Naive thymus-derived CD4-positive, alpha-beta T cell (primary cell): ENCODE measurements at regions not wholly inside any gene's neighbourhood (a gene's known extent, or its start where the extent isn't known, plus 50 kb on each side); places are given as distances from the start of the nearest gene placed in this dataset.

Experiments
- ATAC-seq: fragments of 150-1000 bp; cut with Tn5 transposase; 2 replicates; pipeline ENCODE4 v1.10.0; 2021; ENCODE audit warnings: mild to moderate bottlenecking, moderate library complexity
- CTCF ChIA-PET: fragments of 350-600 bp; sonication (Branson Sonifier 250); formaldehyde crosslinking; loops from one replicate; lab custom pipeline; 2021; ENCODE audit warnings: antibody characterized with exemption; lab: Charles Lee
- POLR2A ChIA-PET: fragments of 350-600 bp; sonication (Branson Sonifier 250); formaldehyde crosslinking; loops from one replicate; lab custom pipeline; 2021; ENCODE audit warnings: antibody characterized with exemption, inconsistent platforms; lab: Charles Lee
- DNase-seq, 9 donors: peaks; one replicate each; pipeline versions ENCODE4 v3.0.0 to v3.0.0-alpha.2; 2020 to 2022; ENCODE audit warnings: mixed read lengths in 1 of 9
- H3K27ac ChIP-seq: one replicate; pipeline ENCODE4 v1.7.0; 2013; ENCODE audit warnings: mild to moderate bottlenecking, low read depth, low read length, moderate library complexity
- H3K27me3 ChIP-seq, 2 donors: one replicate each; pipeline ENCODE4 v1.7.0; 2013; ENCODE audit warnings: low read length in 2 of 2, mild to moderate bottlenecking in 2 of 2, moderate library complexity in 2 of 2; ENCODE audit not compliant: control insufficient read depth in 2 of 2, insufficient read depth in 2 of 2
- H3K36me3 ChIP-seq, 3 experiments: 1 replicate in 2 of 3; 2 replicates in 1 of 3; pipeline ENCODE4 v1.7.0; 2013; ENCODE audit warnings: low read length in 3 of 3, mild to moderate bottlenecking in 3 of 3, moderate library complexity in 1 of 3; ENCODE audit not compliant: insufficient read depth in 3 of 3, control insufficient read depth in 2 of 3
- H3K4me1 ChIP-seq, 2 donors: one replicate each; pipeline ENCODE4 v1.7.0; 2013; ENCODE audit warnings: low read length in 2 of 2, mild to moderate bottlenecking in 2 of 2, moderate library complexity in 1 of 2; ENCODE audit not compliant: control insufficient read depth in 2 of 2, insufficient read depth in 2 of 2
- H3K4me3 ChIP-seq: 2 replicates; pipeline ENCODE4 v1.7.0; 2013; ENCODE audit warnings: mild to moderate bottlenecking, low read length
- H3K9me3 ChIP-seq, 3 experiments: 1 replicate in 2 of 3; 2 replicates in 1 of 3; pipeline ENCODE4 v1.7.0; 2013; ENCODE audit warnings: low read length in 3 of 3; ENCODE audit not compliant: control insufficient read depth in 2 of 3
- H3K27ac Mint-ChIP-seq, 9 donors: one replicate each; pipeline ENCODE4 v1.8.0; 2020 to 2022; ENCODE audit warnings: mixed read lengths in 9 of 9, mild to moderate bottlenecking in 8 of 9, moderate library complexity in 5 of 9, inconsistent platforms in 2 of 9
- H3K27me3 Mint-ChIP-seq, 5 donors: one replicate each; pipeline ENCODE4 v1.8.0; 2021 to 2022; ENCODE audit warnings: mixed read lengths in 5 of 5, mild to moderate bottlenecking in 1 of 5
- H3K36me3 Mint-ChIP-seq, 5 donors: one replicate each; pipeline ENCODE4 v1.8.0; 2020 to 2022; ENCODE audit warnings: mixed read lengths in 5 of 5, mild to moderate bottlenecking in 3 of 5, inconsistent platforms in 1 of 5
- H3K4me1 Mint-ChIP-seq, 7 donors: one replicate each; pipeline ENCODE4 v1.8.0; 2020 to 2022; ENCODE audit warnings: mixed read lengths in 7 of 7, mild to moderate bottlenecking in 3 of 7, inconsistent platforms in 1 of 7
- H3K4me3 Mint-ChIP-seq, 10 donors: one replicate each; pipeline ENCODE4 v1.8.0; 2020 to 2022; ENCODE audit warnings: mild to moderate bottlenecking in 10 of 10, mixed read lengths in 10 of 10, moderate library complexity in 6 of 10, inconsistent platforms in 2 of 10
- H3K9me3 Mint-ChIP-seq, 11 donors: one replicate each; pipeline ENCODE4 v1.8.0; 2020 to 2022; ENCODE audit warnings: mixed read lengths in 11 of 11, mild to moderate bottlenecking in 4 of 11, inconsistent platforms in 1 of 11, moderate library complexity in 1 of 11
- intact Hi-C, 2 donors: fragments of 100-400 bp; cut with micrococcal nuclease; formaldehyde crosslinking; loops; one replicate each; pipeline ENCODE4 v1.15.1; 2023

GRCh38 chr22:33221568-33221967 lies 163.4 kb upstream of the SYN3 start:
- Histone ChIP-seq H3K27ac (no peak overlapping the region), H3K4me3 (no peak overlapping the region), H3K27me3 (no peaks in the 10 kb centered on the region), H3K4me1 (no peaks in the 10 kb centered on the region), H3K9me3 (no peaks in the 10 kb centered on the region), H3K36me3 (no peaks in the 10 kb centered on the region)
- POLR2A ChIA-PET = no interaction called here
- Mint-ChIP-seq H3K36me3 (no peaks in the 10 kb centered on the region), H3K4me1 (no peaks in the 10 kb centered on the region), H3K4me3 (no peak overlapping the region), H3K27me3 (peaks cover 0 to 23% (median 10%) of the 10 kb centered on the region in 5 donors), H3K27ac (no peak overlapping the region), H3K9me3 (peaks cover 0 to 6% (median 2%) of the 10 kb centered on the region in 11 donors)
- intact Hi-C loops = no loop called here
- CTCF ChIA-PET = no interaction called here
- DNase-seq = no peak
- no peak for ATAC-seq

- H3K4me1 Mint-ChIP-seq = no peaks in the 10 kb centered on the region
- Histone ChIP-seq H3K9me3 (no peaks in the 10 kb centered on the region), H3K27ac (no peak overlapping the region), H3K4me1 (no peaks in the 10 kb centered on the region), H3K4me3 (no peak overlapping the region), H3K36me3 (no peaks in the 10 kb centered on the region), H3K27me3 (no peaks in the 10 kb centered on the region)
- no peak overlapping the region for H3K27ac Mint-ChIP-seq
- CTCF ChIA-PET = no interaction called here
- no peak for DNase-seq
- intact Hi-C loops = no loop called here
- peaks cover 0 to 23% (median 10%) of the 10 kb centered on the region in 5 donors for H3K27me3 Mint-ChIP-seq
- peaks cover 0 to 2% (median 0%) of the 10 kb centered on the region in 11 donors for H3K9me3 Mint-ChIP-seq
- H3K36me3 Mint-ChIP-seq = no peaks in the 10 kb centered on the region
- POLR2A ChIA-PET = no interaction called here
- H3K4me3 Mint-ChIP-seq = no peak overlapping the region
- no peak for ATAC-seq
Measured at GRCh38 chr22:33220476-33221080, 162.4 kb upstream of the SYN3 start.

DNA sequence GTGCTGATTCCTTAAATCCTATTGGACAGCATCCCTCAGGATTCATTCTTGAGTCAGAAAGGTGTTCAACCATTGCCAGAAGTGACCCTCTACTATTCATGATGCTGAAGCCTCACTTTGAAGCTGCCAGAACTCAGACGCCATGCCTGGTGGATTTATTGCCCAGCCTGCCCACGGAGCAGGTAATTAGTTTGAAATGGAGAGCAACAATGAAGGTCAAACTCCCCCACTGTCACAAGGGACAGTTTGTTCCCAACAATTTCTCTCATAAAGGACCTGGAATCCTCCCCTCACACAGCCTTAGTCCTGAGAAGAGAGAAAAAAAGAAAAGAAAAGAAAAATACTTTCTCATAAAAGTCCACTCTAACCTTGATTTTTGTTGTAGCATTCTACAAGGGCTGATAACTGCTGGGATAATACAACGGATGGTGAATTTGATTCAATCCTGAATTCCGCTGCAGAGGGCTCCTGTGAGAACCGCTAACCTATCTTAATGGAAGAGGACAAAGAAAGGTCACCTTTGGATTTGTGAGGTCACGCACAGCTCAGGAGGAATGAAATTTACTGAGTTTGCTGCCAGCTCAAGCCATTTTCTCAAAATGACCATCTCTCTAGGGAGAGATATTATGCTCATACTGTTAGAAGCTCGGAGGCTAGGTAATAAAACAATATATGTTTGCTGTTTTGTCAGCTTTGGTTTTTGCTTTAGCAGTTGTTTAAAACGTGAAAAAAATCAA lies 161.6 kb upstream of the SYN3 start:
- intact Hi-C loops = no loop called here

DNA sequence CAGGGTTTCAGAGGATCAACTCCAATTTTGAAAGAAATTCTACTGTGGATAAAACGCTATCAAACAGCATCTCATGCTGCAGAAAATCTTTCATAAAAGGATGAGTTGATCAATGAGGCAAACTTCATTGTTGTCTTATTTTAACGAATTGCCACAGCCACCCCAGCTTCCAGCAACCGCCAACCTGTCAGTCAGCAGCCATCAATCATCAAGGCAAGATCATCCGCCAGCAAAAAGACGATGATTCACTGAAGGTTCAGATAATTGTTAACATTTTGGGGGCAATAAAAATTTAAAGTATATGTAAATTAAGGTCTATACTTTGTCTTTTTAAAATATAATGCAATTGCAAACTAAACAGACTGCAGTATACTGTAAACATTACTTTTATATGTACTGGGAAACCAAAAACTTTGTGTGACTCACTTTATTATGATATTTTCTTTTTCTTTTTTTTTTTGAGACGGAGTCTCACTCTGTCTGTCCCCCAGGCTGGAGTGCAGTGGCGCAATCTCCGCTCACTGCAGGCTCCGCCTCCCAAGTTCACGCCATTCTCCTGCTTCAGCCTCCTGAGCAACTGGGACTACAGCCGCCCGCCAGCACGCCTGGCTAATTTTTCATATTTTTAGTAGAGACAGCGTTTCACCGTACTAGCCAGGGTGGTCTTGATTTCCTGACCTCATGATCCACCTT lies 155.3 kb upstream of the SYN3 start:
- H3K9me3 ChIP-seq = no peaks in the 10 kb centered on the region
- H3K27me3 ChIP-seq = peaks cover 0 to 7% of the 10 kb centered on the region in 2 donors
- no peak overlapping the region for H3K4me3 ChIP-seq
- ATAC-seq (no peak), DNase-seq (no peak)
- Mint-ChIP-seq H3K36me3 (no peaks in the 10 kb centered on the region), H3K27me3 (peaks cover 0 to 45% (median 13%) of the 10 kb centered on the region in 5 donors), H3K4me1 (no peaks in the 10 kb centered on the region), H3K4me3 (no peak overlapping the region), H3K9me3 (no peaks in the 10 kb centered on the region), H3K27ac (no peak overlapping the region)
- H3K4me1 ChIP-seq = no peaks in the 10 kb centered on the region
- no peak overlapping the region for H3K27ac ChIP-seq
- H3K36me3 ChIP-seq = no peaks in the 10 kb centered on the region
- intact Hi-C loops = no loop called here
- POLR2A ChIA-PET = no interaction called here
- CTCF ChIA-PET = no interaction called here

More for the DNA sequence above, 161.6 kb upstream of the SYN3 start:
- peaks cover 0 to 2% (median 0%) of the 10 kb centered on the region in 11 donors for H3K9me3 Mint-ChIP-seq
- CTCF ChIA-PET = no interaction called here
- Histone ChIP-seq H3K36me3 (no peaks in the 10 kb centered on the region), H3K9me3 (no peaks in the 10 kb centered on the region), H3K4me1 (no peaks in the 10 kb centered on the region), H3K27me3 (no peaks in the 10 kb centered on the region), H3K4me3 (no peak overlapping the region), H3K27ac (no peak overlapping the region)
- ATAC-seq = no peak
- H3K4me1 Mint-ChIP-seq = no peaks in the 10 kb centered on the region
- H3K27me3 Mint-ChIP-seq = peaks cover 0 to 23% (median 10%) of the 10 kb centered on the region in 5 donors
- no peak overlapping the region for H3K4me3 Mint-ChIP-seq
- POLR2A ChIA-PET = no interaction called here
- no peak overlapping the region for H3K27ac Mint-ChIP-seq
- no peaks in the 10 kb centered on the region for H3K36me3 Mint-ChIP-seq
- DNase-seq = no peak

GRCh38 chr22:33209930-33210784 lies 152.0 kb upstream of the SYN3 start:
- CTCF ChIA-PET = interaction anchor here (1.5 kb wide), 1 partner anchor 17 kb away, joined by 3 read pairs; no protein-coding TSS in a partner anchor
- intact Hi-C loops = loop anchor here in 1 of 2 donors (2.0 kb wide), 1 partner anchor 191 kb away; no protein-coding TSS in a partner anchor
- peaks cover 0 to 7% of the 10 kb centered on the region in 2 donors for H3K27me3 ChIP-seq
- POLR2A ChIA-PET = no interaction called here
- H3K4me3 Mint-ChIP-seq = no peak overlapping the region
- no peak overlapping the region for H3K27ac ChIP-seq
- H3K27ac Mint-ChIP-seq = no peak overlapping the region
- H3K4me1 ChIP-seq = no peaks in the 10 kb centered on the region
- H3K4me1 Mint-ChIP-seq = no peaks in the 10 kb centered on the region
- peaks cover 0 to 4% (median 0%) of the 10 kb centered on the region in 5 donors for H3K36me3 Mint-ChIP-seq
- no peaks in the 10 kb centered on the region for H3K9me3 ChIP-seq
- no peak for ATAC-seq
- H3K36me3 ChIP-seq = no peaks in the 10 kb centered on the region
- peak in 2 of 9 donors; percentile 0 to 1 for DNase-seq
- no peaks in the 10 kb centered on the region for H3K9me3 Mint-ChIP-seq
- no peak overlapping the region for H3K4me3 ChIP-seq
- peaks cover 2 to 56% (median 19%) of the 10 kb centered on the region in 5 donors for H3K27me3 Mint-ChIP-seq

DNA sequence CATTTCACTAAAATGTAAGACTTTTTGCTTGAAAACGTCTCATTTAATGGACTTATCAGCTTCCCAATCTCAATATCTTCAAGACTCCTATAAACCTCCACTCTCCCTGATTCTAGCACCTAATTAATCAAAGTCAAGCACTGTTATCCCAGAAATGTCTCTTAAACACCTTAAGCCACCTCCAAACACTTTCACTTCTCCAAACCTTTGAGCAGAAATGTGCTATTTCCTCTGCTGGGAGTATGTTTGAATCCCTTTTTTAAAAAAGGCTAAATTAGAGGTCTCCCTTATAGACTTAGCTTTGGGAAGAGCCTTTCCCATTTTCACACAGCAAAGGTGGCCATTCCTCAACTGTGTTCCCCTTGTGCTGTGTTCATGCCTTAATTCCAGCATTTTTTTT lies 146.2 kb upstream of the SYN3 start:
- intact Hi-C loops = no loop called here

More for the DNA sequence above, 146.2 kb upstream of the SYN3 start:
- H3K4me1 ChIP-seq = no peaks in the 10 kb centered on the region
- no peaks in the 10 kb centered on the region for H3K9me3 ChIP-seq
- Mint-ChIP-seq H3K4me1 (no peaks in the 10 kb centered on the region), H3K27me3 (peaks cover 5 to 53% (median 19%) of the 10 kb centered on the region in 5 donors), H3K27ac (no peak overlapping the region), H3K4me3 (no peak overlapping the region), H3K36me3 (peaks cover 0 to 4% (median 0%) of the 10 kb centered on the region in 5 donors), H3K9me3 (peaks cover 0 to 4% (median 0%) of the 10 kb centered on the region in 11 donors)
- ATAC-seq = no peak
- H3K27me3 ChIP-seq = no peaks in the 10 kb centered on the region
- ChIA-PET POLR2A (no interaction called here), CTCF (no interaction called here)
- H3K36me3 ChIP-seq = no peaks in the 10 kb centered on the region
- H3K27ac ChIP-seq = no peak overlapping the region
- no peak for DNase-seq
- no peak overlapping the region for H3K4me3 ChIP-seq
